Putamen (tissue), 1 donor: ENCODE measurements at regions not wholly inside any gene's neighbourhood (a gene's known extent, or its start where the extent isn't known, plus 50 kb on each side); places are given as distances from the start of the nearest gene placed in this dataset.
A peak's percentile ranks its signal among the peaks of the same experiment; 100 is the strongest.
"Not testable (repeated sequence)": the region's sequence is repeated elsewhere in the genome, so short reads cannot be mapped to it uniquely, and the experiment has no call there.

Experiments
- DNase-seq: peaks from one replicate; pipeline ENCODE4 v3.0.0-alpha.2; 2016; ENCODE audit warnings: low spot score

DNA sequence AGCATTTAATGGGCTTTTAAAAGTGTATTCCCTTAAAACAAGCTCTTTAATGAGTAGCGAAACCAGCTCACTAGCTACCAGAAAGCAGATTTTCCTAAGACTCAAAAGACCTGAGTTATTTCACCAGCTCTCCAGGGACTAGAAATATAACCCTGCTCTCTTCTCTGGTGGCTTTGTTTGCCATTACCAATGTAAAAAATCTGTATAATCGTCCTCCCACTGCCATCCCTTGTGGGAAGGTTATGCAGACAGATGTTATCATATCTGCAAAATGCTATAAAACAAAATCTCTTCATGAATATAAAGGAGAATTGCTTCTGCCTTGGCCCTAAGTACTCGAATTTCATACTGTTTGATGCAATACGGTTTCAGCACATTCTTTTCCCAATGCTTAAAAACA is 335.2 kb downstream of the NUP35 start:
- no peak for DNase-seq

- no peak for DNase-seq
These were observed 339.6 kb downstream of the NUP35 start for GRCh38 chr2:183463821-183464220.

- no peak for DNase-seq
These were observed 340.8 kb downstream of the NUP35 start for GRCh38 chr2:183465048-183465447.

DNA sequence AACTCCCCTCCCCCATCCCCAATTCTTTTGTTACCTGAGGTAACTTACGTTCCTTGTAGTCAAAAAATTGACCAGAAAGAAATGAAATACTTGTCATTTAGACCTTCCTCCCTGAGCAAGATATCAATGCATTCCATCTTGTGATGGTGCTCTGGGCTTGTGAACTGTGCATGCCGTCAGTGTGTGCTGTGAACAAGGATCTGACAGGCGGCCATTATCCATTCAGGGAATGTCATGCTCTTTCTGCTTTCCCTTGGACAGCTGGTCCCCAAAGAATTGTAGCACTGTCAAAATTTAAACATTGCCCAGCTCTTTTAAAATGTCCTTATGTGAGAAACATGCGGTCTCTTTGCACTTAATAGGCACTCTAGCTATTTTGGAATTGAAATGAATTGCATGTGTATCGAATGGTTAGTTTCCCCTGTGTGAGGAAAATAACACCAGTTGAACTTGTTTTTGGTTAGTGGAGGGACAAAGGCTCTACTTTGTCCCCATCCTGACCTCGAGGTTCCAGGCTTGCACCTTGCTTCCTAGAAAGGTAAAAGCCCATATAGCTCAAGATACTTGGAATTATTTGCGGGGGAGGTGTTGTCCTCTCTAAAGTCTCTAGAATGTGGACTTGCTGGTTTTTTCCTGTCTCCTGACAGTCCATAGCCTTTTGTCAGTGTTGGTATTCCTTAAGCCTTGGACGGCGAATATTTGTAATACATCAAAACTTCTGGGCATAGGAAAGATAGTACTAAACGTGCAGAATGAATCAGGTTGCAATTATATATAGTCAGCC is 350.9 kb downstream of the NUP35 start:
- no peak for DNase-seq

- DNase-seq, result no peak
These were observed 352.2 kb downstream of the NUP35 start for GRCh38 chr2:183476490-183476889.

DNA sequence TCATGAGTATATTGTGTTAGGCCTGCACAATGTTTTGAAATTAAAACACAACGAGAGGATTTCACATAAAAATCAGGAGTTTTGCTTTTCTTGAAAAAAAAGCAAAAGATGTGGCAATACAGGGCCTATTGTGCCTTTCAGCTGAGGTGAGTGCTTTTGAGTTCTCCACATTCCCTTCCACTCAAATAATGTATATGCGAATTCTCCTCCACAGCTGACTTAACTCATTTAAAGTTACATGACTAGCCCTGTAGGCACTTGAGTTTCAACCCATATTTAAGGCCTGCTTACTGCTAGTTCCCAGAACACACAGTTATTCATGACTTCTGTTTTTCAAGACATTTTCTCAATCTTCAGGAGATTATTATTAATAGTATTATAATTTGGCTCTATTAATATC is 353.1 kb downstream of the NUP35 start:
- no peak for DNase-seq

- not testable (repeated sequence) for DNase-seq
These were observed 354.8 kb downstream of the NUP35 start for GRCh38 chr2:183478941-183479595.

GRCh38 chr2:183487326-183487725 is 363.1 kb downstream of the NUP35 start:
- DNase-seq, result no peak

- no peak for DNase-seq
These were observed 364.2 kb downstream of the NUP35 start for GRCh38 chr2:183488421-183488820.

- no peak for DNase-seq
These were observed 366.2 kb downstream of the NUP35 start for GRCh38 chr2:183490489-183490888.

DNA sequence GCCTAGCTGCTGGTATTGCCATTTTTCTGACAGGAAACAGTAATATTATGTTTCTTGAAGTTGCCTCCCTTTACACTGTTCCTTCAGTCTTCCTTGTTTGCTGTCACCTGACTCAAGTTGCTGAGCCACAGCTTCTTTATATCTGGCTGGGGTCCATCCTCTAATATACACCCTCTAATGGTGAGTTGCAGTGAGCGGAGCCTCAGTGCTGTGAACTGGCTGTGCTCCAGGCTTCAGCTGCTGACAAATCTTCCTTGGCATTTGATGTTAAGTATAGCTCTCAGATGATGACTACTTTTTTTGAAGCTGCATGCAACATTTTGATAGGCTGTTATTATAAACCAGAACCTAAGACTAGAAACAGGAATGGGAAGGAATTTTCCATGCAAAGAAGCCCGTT is 366.7 kb downstream of the NUP35 start:
- DNase-seq, result peak; percentile 68

- DNase-seq, result no peak
These were observed 368.8 kb downstream of the NUP35 start for GRCh38 chr2:183493040-183493439.

DNA sequence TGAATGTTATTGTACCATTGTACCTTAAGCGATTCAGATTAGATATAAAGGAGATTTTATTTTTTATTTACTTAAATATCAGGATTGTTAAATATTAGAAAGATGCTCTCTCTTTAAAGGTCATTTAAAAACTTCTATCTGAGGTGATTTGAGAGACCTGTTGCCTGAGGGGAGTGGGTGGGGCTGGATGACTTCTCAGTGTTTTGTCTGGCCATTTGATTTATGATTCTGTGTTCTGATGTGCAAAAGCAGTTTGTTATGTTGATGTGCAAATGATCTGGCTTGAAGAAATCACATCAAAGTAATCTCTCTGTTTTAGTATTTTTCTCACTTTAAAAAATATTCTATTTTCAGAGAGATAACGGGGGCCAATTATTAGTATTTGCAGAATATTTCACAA is 370.8 kb downstream of the NUP35 start:
- no peak for DNase-seq

- DNase-seq, result no peak
These were observed 371.5 kb downstream of the NUP35 start for GRCh38 chr2:183495589-183496267.

DNA sequence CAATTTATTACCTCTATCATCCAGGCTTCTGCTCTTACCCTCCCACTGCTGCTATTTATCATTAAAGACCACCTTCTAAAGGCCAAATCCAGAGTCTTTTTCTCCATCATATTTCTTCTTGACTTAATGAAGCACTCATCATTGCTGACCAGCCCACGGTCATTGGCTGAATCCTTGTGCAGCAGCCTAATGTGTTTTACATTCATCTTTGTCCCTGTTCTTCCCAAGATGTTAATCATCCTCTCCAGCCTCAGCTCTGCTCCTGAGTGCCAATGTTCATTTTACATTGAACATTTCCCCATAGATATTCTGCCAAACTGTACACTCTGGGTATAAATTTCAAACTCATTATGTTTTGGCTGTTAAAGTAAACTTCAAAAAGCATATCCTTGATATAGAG is 373.6 kb downstream of the NUP35 start:
- DNase-seq, result no peak

- DNase-seq, result no peak
These were observed 381.7 kb downstream of the NUP35 start for GRCh38 chr2:183505911-183506310.

- no peak for DNase-seq
These were observed 386.9 kb downstream of the NUP35 start for GRCh38 chr2:183511154-183511553.

DNA sequence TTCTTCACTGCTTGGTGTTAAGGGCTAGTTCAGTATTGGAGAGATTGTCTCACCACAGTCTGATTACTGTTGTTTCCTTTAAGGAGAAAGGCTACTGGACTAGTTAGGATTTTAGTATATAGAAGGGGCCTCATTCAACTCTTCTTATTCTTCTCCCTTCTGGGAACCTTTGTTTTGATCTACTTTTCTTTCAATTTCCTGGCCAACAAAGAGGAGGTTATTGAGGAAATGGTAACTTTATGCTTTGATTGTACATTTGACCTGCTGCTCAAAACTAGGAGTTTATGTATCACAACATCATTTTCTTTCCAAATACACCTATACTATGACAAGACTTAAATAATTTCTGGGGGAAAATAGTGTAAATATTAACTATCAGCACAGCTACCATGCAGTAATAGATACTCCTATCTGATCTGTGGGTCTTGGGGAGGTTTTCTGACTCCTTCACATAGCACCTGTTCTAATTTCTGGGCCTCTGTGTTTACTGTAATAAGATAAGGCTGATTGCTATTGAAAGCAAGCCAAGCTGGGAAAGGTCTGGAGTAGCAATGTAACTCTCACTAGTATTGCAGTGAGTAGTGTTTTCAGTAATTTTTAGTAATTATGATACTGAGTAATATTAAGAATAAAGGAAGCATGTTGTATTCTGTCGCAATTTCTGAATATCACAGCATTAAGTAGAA is 395.3 kb downstream of the NUP35 start:
- DNase-seq, result no peak

GRCh38 chr2:183521911-183522310 is 397.7 kb downstream of the NUP35 start:
- DNase-seq, result no peak

DNA sequence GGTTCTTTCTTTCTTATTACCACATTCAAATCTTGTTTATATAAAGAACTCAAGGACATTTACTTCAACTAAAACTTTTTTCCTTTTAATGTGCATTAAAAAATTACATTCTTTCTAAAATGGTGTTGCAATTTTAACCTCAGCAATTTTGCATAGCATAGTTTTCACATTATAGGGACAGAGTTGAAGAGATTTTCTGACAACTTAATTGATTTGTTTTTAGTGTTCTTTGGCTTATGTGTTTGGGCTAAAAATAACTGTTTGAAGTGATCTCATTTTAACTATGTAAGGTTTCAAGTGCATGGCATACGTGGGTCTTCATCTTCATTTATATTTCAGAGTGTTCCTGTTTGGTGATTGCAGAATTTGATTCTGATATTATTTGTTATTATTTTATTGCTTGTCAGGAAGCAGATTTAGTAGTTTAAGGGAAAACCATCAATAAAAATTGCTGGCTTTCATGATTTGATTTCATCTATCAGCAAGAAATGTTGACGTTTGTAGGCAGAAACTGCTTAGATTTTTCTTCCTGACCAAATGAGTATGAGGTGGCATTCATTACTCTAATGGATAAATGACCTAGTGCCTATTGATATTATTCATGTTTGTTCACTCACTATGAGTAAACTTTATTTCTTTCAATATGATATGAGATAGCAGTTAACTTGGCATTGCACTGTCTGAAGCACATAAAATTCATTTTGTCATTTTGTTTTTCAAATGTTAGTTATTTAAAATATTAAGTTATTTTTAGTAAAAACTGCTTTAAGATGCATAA is 398.4 kb downstream of the NUP35 start:
- no peak for DNase-seq

DNA sequence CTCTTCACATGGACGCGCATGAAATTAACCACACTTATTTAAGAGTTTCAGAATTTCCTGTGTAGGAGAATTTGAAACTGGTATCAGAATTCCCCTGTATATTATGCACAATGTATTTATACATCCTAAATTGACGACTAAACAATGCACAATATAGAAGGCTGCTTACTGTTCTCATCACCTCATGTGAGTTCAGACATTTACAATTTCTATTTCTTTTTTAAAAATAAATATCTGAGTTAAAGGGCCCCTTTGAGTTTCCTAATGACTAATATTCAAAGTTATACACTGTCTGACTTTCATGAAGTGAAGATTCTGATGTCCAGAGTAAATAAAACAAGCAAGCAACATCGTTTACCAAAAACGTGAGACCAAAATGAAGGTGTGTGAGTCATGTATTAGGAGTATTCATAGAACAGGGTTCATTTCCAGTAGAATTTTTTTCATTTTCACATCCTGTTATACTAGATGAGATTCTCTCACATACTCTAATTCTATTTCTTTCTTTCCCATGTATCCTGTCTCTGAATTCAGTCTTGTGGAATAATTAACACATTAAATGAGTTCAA is 406.2 kb downstream of the NUP35 start:
- DNase-seq, result no peak
